ENCODE measurements at regions not wholly inside any gene's neighbourhood (a gene's known extent, or its start where the extent isn't known, plus 50 kb on each side); places are given as distances from the start of the nearest gene placed in this dataset.
"Not testable (repeated sequence)": the region's sequence is repeated elsewhere in the genome, so short reads cannot be mapped to it uniquely, and the experiment has no call there.

GRCh38 chr9:115404311-115404710 lies 286.4 kb upstream of the TNC start:
- no peak for DNase-seq

- DNase-seq, result no peak
These were observed 293.6 kb upstream of the TNC start for GRCh38 chr9:115411516-115411915.

GRCh38 chr9:115411993-115412452 lies 294.1 kb upstream of the TNC start:
- DNase-seq, result no peak

GRCh38 chr9:115412656-115413055 lies 294.7 kb upstream of the TNC start:
- no peak for DNase-seq

GRCh38 chr9:115413304-115413703 lies 295.3 kb upstream of the TNC start:
- DNase-seq, result no peak

GRCh38 chr9:115413766-115414382 lies 295.9 kb upstream of the TNC start:
- DNase-seq, result no peak

GRCh38 chr9:115414561-115414960 lies 296.6 kb upstream of the TNC start:
- no peak for DNase-seq

GRCh38 chr9:115415450-115415849 lies 297.5 kb upstream of the TNC start:
- no peak for DNase-seq

- DNase-seq, result no peak
These were observed 298.3 kb upstream of the TNC start for GRCh38 chr9:115416299-115416698.

GRCh38 chr9:115418181-115418580 lies 300.2 kb upstream of the TNC start:
- DNase-seq, result not testable (repeated sequence)

- DNase-seq, result no peak
These were observed 305.0 kb upstream of the TNC start for GRCh38 chr9:115422932-115423440.

- no peak for DNase-seq
These were observed 305.7 kb upstream of the TNC start for GRCh38 chr9:115423646-115424045.

GRCh38 chr9:115425601-115426000 lies 307.6 kb upstream of the TNC start:
- DNase-seq, result no peak

- DNase-seq, result no peak
These were observed 319.5 kb upstream of the TNC start for GRCh38 chr9:115437418-115437817.

GRCh38 chr9:115439641-115440040 lies 321.7 kb upstream of the TNC start:
- DNase-seq, result no peak

- DNase-seq, result no peak
These were observed 324.1 kb upstream of the TNC start for GRCh38 chr9:115442054-115442453.

GRCh38 chr9:115443890-115444289 lies 325.9 kb upstream of the TNC start:
- no peak for DNase-seq

- DNase-seq, result no peak
These were observed 327.0 kb upstream of the TNC start for GRCh38 chr9:115444959-115445358.

GRCh38 chr9:115445655-115446054 lies 327.7 kb upstream of the TNC start:
- no peak for DNase-seq

GRCh38 chr9:115456515-115456914 lies 338.6 kb upstream of the TNC start:
- no peak for DNase-seq

- no peak for DNase-seq
These were observed 343.3 kb upstream of the TNC start for GRCh38 chr9:115461280-115461679.

GRCh38 chr9:115462623-115463022 lies 344.7 kb upstream of the TNC start:
- DNase-seq, result no peak

- DNase-seq, result no peak
These were observed 348.8 kb upstream of the TNC start for GRCh38 chr9:115466756-115467155.

GRCh38 chr9:115469841-115470240 lies 351.9 kb upstream of the TNC start:
- DNase-seq, result no peak

GRCh38 chr9:115473032-115473431 lies 355.1 kb upstream of the TNC start:
- DNase-seq, result not testable (repeated sequence)

Measured in activated CD4-positive, alpha-beta T cell treated with anti-CD3 and anti-CD28 coated beads, Interleukin-2, Interleukin-6, amounts not matched to agents 100 ng/mL and 50 ng/mL, durations not matched to agents 16 hours and 8 hours (primary cell).